ENCODE measurements at regions not wholly inside any gene's neighbourhood (a gene's known extent, or its start where the extent isn't known, plus 50 kb on each side); places are given as distances from the start of the nearest gene placed in this dataset.

GRCh38 chr10:4329225-4329624 is 496.8 kb upstream of the AKR1E2 start:
- DNase-seq, result no peak

GRCh38 chr10:4326647-4327046 is 499.4 kb upstream of the AKR1E2 start:
- no peak for DNase-seq

- DNase-seq, result no peak
These were observed 506.1 kb upstream of the AKR1E2 start for GRCh38 chr10:4319870-4320367.

GRCh38 chr10:4316161-4316810 is 509.7 kb upstream of the AKR1E2 start:
- no peak for DNase-seq

GRCh38 chr10:4315551-4315950 is 510.5 kb upstream of the AKR1E2 start:
- no peak for DNase-seq

- DNase-seq, result no peak
These were observed 513.0 kb upstream of the AKR1E2 start for GRCh38 chr10:4313051-4313450.

- no peak for DNase-seq
These were observed 513.8 kb upstream of the AKR1E2 start for GRCh38 chr10:4312051-4312835.

GRCh38 chr10:4310172-4310571 is 515.8 kb upstream of the AKR1E2 start:
- no peak for DNase-seq

- no peak for DNase-seq
These were observed 518.1 kb upstream of the AKR1E2 start for GRCh38 chr10:4307910-4308309.

- no peak for DNase-seq
These were observed 519.1 kb upstream of the AKR1E2 start for GRCh38 chr10:4306871-4307270.

- DNase-seq, result no peak
These were observed 518.0 kb upstream of the KLF6 start for GRCh38 chr10:4303045-4303444.

- DNase-seq, result no peak
These were observed 516.5 kb upstream of the KLF6 start for GRCh38 chr10:4301291-4302045.

GRCh38 chr10:4296161-4296560 is 511.2 kb upstream of the KLF6 start:
- no peak for DNase-seq

- DNase-seq, result no peak
These were observed 510.2 kb upstream of the KLF6 start for GRCh38 chr10:4294996-4295792.

- DNase-seq, result no peak
These were observed 509.3 kb upstream of the KLF6 start for GRCh38 chr10:4294271-4294670.

- no peak for DNase-seq
These were observed 507.0 kb upstream of the KLF6 start for GRCh38 chr10:4291990-4292389.

GRCh38 chr10:4285121-4285520 is 500.1 kb upstream of the KLF6 start:
- no peak for DNase-seq

- no peak for DNase-seq
These were observed 499.0 kb upstream of the KLF6 start for GRCh38 chr10:4283846-4284610.

- DNase-seq, result no peak
These were observed 497.5 kb upstream of the KLF6 start for GRCh38 chr10:4282496-4282895.

- no peak for DNase-seq
These were observed 496.3 kb upstream of the KLF6 start for GRCh38 chr10:4281190-4281825.

GRCh38 chr10:4280461-4281189 is 495.6 kb upstream of the KLF6 start:
- DNase-seq, result no peak
